Mesodermal cell (in vitro differentiated cells): ENCODE measurements at regions not wholly inside any gene's neighbourhood (a gene's known extent, or its start where the extent isn't known, plus 50 kb on each side); places are given as distances from the start of the nearest gene placed in this dataset.

ENCODE experiments used
- H3K27ac ChIP-seq: 2 replicates; pipeline ENCODE4 v1.7.0; 2013; ENCODE audit warnings: mild to moderate bottlenecking, low read depth, low read length, moderate library complexity; ENCODE audit not compliant: severe bottlenecking
- H3K36me3 ChIP-seq: 2 replicates; pipeline ENCODE4 v1.7.1; 2013; ENCODE audit warnings: mild to moderate bottlenecking, low read length, moderate library complexity; ENCODE audit not compliant: control insufficient read depth, insufficient read depth
- H3K4me1 ChIP-seq: one replicate; pipeline ENCODE4 v1.7.1; 2013; ENCODE audit warnings: mild to moderate bottlenecking, low read length; ENCODE audit not compliant: insufficient read depth, control insufficient read depth, poor library complexity, severe bottlenecking
- H3K4me3 ChIP-seq: 2 replicates; pipeline ENCODE4 v1.7.0; 2013; ENCODE audit warnings: low read length, control low read depth, mild to moderate bottlenecking; ENCODE audit not compliant: insufficient read depth, poor library complexity, severe bottlenecking; ENCODE audit errors: extremely low read depth
- H3K9me3 ChIP-seq: 2 replicates; pipeline ENCODE4 v1.7.1; 2013; ENCODE audit warnings: mild to moderate bottlenecking, low read length, moderate library complexity; ENCODE audit not compliant: control insufficient read depth
- WGBS, 2 experiments: methylation state at CpG; one replicate each; pipeline ENCODE4 v1.1.5; 2013; ENCODE audit warnings: missing lambda C conversion rate in 2 of 2; ENCODE audit not compliant: insufficient coverage in 2 of 2; 5-methylcytosine and 5-hydroxymethylcytosine counted together

- 90 to 94% methylated on average over 4 of the region's 6 CpGs for WGBS, 2 experiments
- H3K27ac ChIP-seq: no peak overlapping the region
- no peaks in the 10 kb centered on the region for H3K4me1 ChIP-seq
- H3K4me3 ChIP-seq: no peak overlapping the region
- no peaks in the 10 kb centered on the region for H3K9me3 ChIP-seq
- H3K36me3 ChIP-seq: no peaks in the 10 kb centered on the region
These were observed 170.5 kb upstream of the TSHZ2 start for GRCh38 chr20:52801628-52802006.

GRCh38 chr20:52800734-52801627 lies 171.2 kb upstream of the TSHZ2 start:
- Histone ChIP-seq H3K4me1 (no peaks in the 10 kb centered on the region), H3K27ac (no peak overlapping the region), H3K9me3 (no peaks in the 10 kb centered on the region), H3K4me3 (no peak overlapping the region), H3K36me3 (no peaks in the 10 kb centered on the region)
- WGBS, 2 experiments: 94 to 97% methylated on average over 4 of the region's 6 CpGs

GRCh38 chr20:52799130-52799529 lies 173.0 kb upstream of the TSHZ2 start:
- H3K4me1 ChIP-seq: no peaks in the 10 kb centered on the region
- H3K27ac ChIP-seq: no peak overlapping the region
- WGBS, 2 experiments: 67 to 80% methylated on average over 1 of the region's 2 CpGs
- H3K36me3 ChIP-seq: no peaks in the 10 kb centered on the region
- no peak overlapping the region for H3K4me3 ChIP-seq
- no peaks in the 10 kb centered on the region for H3K9me3 ChIP-seq

GRCh38 chr20:52798124-52798523 lies 174.0 kb upstream of the TSHZ2 start:
- WGBS, 2 experiments: 86 to 100% methylated on average over 1 of the region's 1 CpG
- Histone ChIP-seq H3K36me3 (no peaks in the 10 kb centered on the region), H3K9me3 (no peaks in the 10 kb centered on the region)

GRCh38 chr20:52794853-52795252 lies 177.3 kb upstream of the TSHZ2 start:
- Histone ChIP-seq H3K36me3 (no peaks in the 10 kb centered on the region), H3K4me3 (no peak overlapping the region), H3K9me3 (no peaks in the 10 kb centered on the region), H3K27ac (no peak overlapping the region), H3K4me1 (no peaks in the 10 kb centered on the region)

More at GRCh38 chr20:52798124-52798523, 174.0 kb upstream of the TSHZ2 start:
- Histone ChIP-seq H3K4me1 (no peaks in the 10 kb centered on the region), H3K4me3 (no peak overlapping the region), H3K27ac (no peak overlapping the region)

GRCh38 chr20:52793339-52793963 lies 178.7 kb upstream of the TSHZ2 start:
- H3K36me3 ChIP-seq: no peaks in the 10 kb centered on the region
- H3K4me3 ChIP-seq: no peak overlapping the region
- no peak overlapping the region for H3K27ac ChIP-seq
- H3K9me3 ChIP-seq: no peaks in the 10 kb centered on the region
- 93 to 100% methylated on average over 1 to 2 of the region's 7 CpGs for WGBS, 2 experiments
- H3K4me1 ChIP-seq: no peaks in the 10 kb centered on the region

GRCh38 chr20:52791091-52791490 lies 181.1 kb upstream of the TSHZ2 start:
- WGBS, 2 experiments: no CpG with 5 or more reads among the region's 1 CpG
- H3K4me1 ChIP-seq: no peaks in the 10 kb centered on the region
- H3K36me3 ChIP-seq: no peaks in the 10 kb centered on the region
- no peaks in the 10 kb centered on the region for H3K9me3 ChIP-seq
- no peak overlapping the region for H3K4me3 ChIP-seq
- no peak overlapping the region for H3K27ac ChIP-seq

- no peak overlapping the region for H3K27ac ChIP-seq
- H3K4me3 ChIP-seq: no peak overlapping the region
- no peaks in the 10 kb centered on the region for H3K9me3 ChIP-seq
- 60 to 100% methylated on average over 1 to 2 of the region's 2 CpGs for WGBS, 2 experiments
- H3K4me1 ChIP-seq: no peaks in the 10 kb centered on the region
- H3K36me3 ChIP-seq: no peaks in the 10 kb centered on the region
These were observed 182.4 kb upstream of the TSHZ2 start for GRCh38 chr20:52789716-52790115.

- Histone ChIP-seq H3K27ac (no peak overlapping the region), H3K9me3 (no peaks in the 10 kb centered on the region), H3K36me3 (no peaks in the 10 kb centered on the region), H3K4me3 (no peak overlapping the region), H3K4me1 (no peaks in the 10 kb centered on the region)
- WGBS, 2 experiments: no CpG with 5 or more reads among the region's 3 CpGs
These were observed 184.2 kb upstream of the TSHZ2 start for GRCh38 chr20:52787962-52788361.

- Histone ChIP-seq H3K36me3 (no peaks in the 10 kb centered on the region), H3K9me3 (no peaks in the 10 kb centered on the region), H3K27ac (no peak overlapping the region), H3K4me3 (no peak overlapping the region), H3K4me1 (no peaks in the 10 kb centered on the region)
- WGBS, 2 experiments: 85 to 100% methylated on average over 1 to 3 of the region's 3 CpGs
These were observed 184.9 kb upstream of the TSHZ2 start for GRCh38 chr20:52787216-52787615.

- Histone ChIP-seq H3K4me1 (no peaks in the 10 kb centered on the region), H3K4me3 (no peak overlapping the region), H3K9me3 (no peaks in the 10 kb centered on the region), H3K36me3 (no peaks in the 10 kb centered on the region), H3K27ac (no peak overlapping the region)
- 67 to 93% methylated on average over 1 to 4 of the region's 6 CpGs for WGBS, 2 experiments
These were observed 186.5 kb upstream of the TSHZ2 start for GRCh38 chr20:52785679-52786078.
